Erythroblast (primary cell): ENCODE measurements at regions not wholly inside any gene's neighbourhood (a gene's known extent, or its start where the extent isn't known, plus 50 kb on each side); places are given as distances from the start of the nearest gene placed in this dataset.

ENCODE experiments used
- GATA1 ChIP-seq: IDR thresholded peaks from 2 replicates; pipeline ENCODE4 v1.6.1; 2011; ENCODE audit warnings: low read depth, mild to moderate bottlenecking, control low read depth, low read length, moderate library complexity
- POLR2A ChIP-seq: IDR thresholded peaks from 2 replicates; pipeline ENCODE4 v1.6.1; 2011; ENCODE audit warnings: mild to moderate bottlenecking, low read length

- TF ChIP-seq POLR2A, result no peak
- no peak for TF ChIP-seq GATA1
Measured at GRCh38 chr10:58956926-58957325, 219.5 kb upstream of the PHYHIPL start.
